HG02852 (cell line): ENCODE measurements at regions not wholly inside any gene's neighbourhood (a gene's known extent, or its start where the extent isn't known, plus 50 kb on each side); places are given as distances from the start of the nearest gene placed in this dataset.

ENCODE experiments used
- ATAC-seq: cut with Tn5 transposase; IDR thresholded peaks from one replicate; pipeline ENCODE4 v1.9.1; 2021; ENCODE audit warnings: mild to moderate bottlenecking, moderate library complexity; ENCODE audit not compliant: unreplicated experiment

- ATAC-seq = no peak
Measured at GRCh38 chr16:86087011-86087895, 188.3 kb downstream of the IRF8 start.

- ATAC-seq = no peak
Measured at GRCh38 chr16:86087896-86088230, 188.9 kb downstream of the IRF8 start.

GRCh38 chr16:86088287-86088686 lies 189.3 kb downstream of the IRF8 start:
- no peak for ATAC-seq

GRCh38 chr16:86088816-86089215 lies 189.9 kb downstream of the IRF8 start:
- ATAC-seq = no peak

- no peak for ATAC-seq
Measured at GRCh38 chr16:86089334-86089900, 190.5 kb downstream of the IRF8 start.

GRCh38 chr16:86089991-86090390 lies 191.0 kb downstream of the IRF8 start:
- no peak for ATAC-seq

- no peak for ATAC-seq
Measured at GRCh38 chr16:86090461-86091170, 191.7 kb downstream of the IRF8 start.

GRCh38 chr16:86091976-86092375 lies 193.0 kb downstream of the IRF8 start:
- ATAC-seq = no peak

- no peak for ATAC-seq
Measured at GRCh38 chr16:86092586-86093480, 193.9 kb downstream of the IRF8 start.

GRCh38 chr16:86093801-86094750 lies 195.1 kb downstream of the IRF8 start:
- ATAC-seq = no peak

GRCh38 chr16:86095131-86095752 lies 196.3 kb downstream of the IRF8 start:
- ATAC-seq = no peak

GRCh38 chr16:86095906-86096485 lies 197.0 kb downstream of the IRF8 start:
- no peak for ATAC-seq

- no peak for ATAC-seq
Measured at GRCh38 chr16:86096850-86097249, 197.9 kb downstream of the IRF8 start.

GRCh38 chr16:86099326-86099725 lies 200.4 kb downstream of the IRF8 start:
- ATAC-seq = no peak

GRCh38 chr16:86100205-86101136 lies 201.5 kb downstream of the IRF8 start:
- no peak for ATAC-seq

- no peak for ATAC-seq
Measured at GRCh38 chr16:86101137-86101896, 202.4 kb downstream of the IRF8 start.

- ATAC-seq = no peak
Measured at GRCh38 chr16:86101897-86102157, 202.9 kb downstream of the IRF8 start.
